Panc1 (cell line): ENCODE measurements at regions not wholly inside any gene's neighbourhood (a gene's known extent, or its start where the extent isn't known, plus 50 kb on each side); places are given as distances from the start of the nearest gene placed in this dataset.

Source experiments
- ATAC-seq: fragments of 200-7000 bp; cut with Tn5 transposase; 2 replicates; pipeline ENCODE4 v1.9.1; 2020; ENCODE audit warnings: mild to moderate bottlenecking, moderate library complexity
- BruUV-seq: library from RNA; stranded (reverse); fragments of 400-500 nt; replicated peaks from 2 replicates; lab custom pipeline; 2021; lab: Mats Ljungman, UMichigan
- CTCF ChIA-PET: fragments of 300-600 bp; sonication (Branson Sonifier 250); formaldehyde crosslinking; loops from one replicate; lab custom pipeline; 2022; ENCODE audit warnings: antibody characterized with exemption; lab: Charles Lee
- POLR2A ChIA-PET: fragments of 300-600 bp; sonication (Branson Sonifier 250); formaldehyde crosslinking; loops from one replicate; lab custom pipeline; 2022; ENCODE audit warnings: antibody characterized with exemption; lab: Charles Lee
- DNase-seq: peaks from one replicate; pipeline ENCODE4 v3.0.0-alpha.2; 2010; ENCODE audit warnings: low read depth, low spot score
- H3K27ac ChIP-seq: 2 replicates; pipeline ENCODE4 v1.5.1; 2011; ENCODE audit warnings: mild to moderate bottlenecking, low read length, inconsistent platforms
- H3K27me3 ChIP-seq: fragments of 200-500 bp; sonication (Bioruptor generic); 2 replicates; pipeline ENCODE4 v1.6.0; 2014; ENCODE audit warnings: low read length, inconsistent platforms; ENCODE audit not compliant: control insufficient read depth, insufficient read depth
- H3K36me3 ChIP-seq: fragments of 200-500 bp; sonication (Bioruptor generic); 2 replicates; pipeline ENCODE4 v1.5.1; 2014; ENCODE audit warnings: inconsistent platforms, mild to moderate bottlenecking, low read length, moderate library complexity; ENCODE audit not compliant: control insufficient read depth, insufficient read depth
- H3K4me1 ChIP-seq: 2 replicates; pipeline ENCODE4 v1.5.1; 2011; ENCODE audit warnings: inconsistent platforms, mild to moderate bottlenecking, low read length, moderate library complexity; ENCODE audit not compliant: control insufficient read depth, insufficient read depth
- H3K4me3 ChIP-seq, 2 experiments: 2 replicates each; pipeline ENCODE4 v1.5.1; 2011 to 2012; ENCODE audit warnings: low read depth in 2 of 2, low read length in 2 of 2, mild to moderate bottlenecking in 2 of 2, inconsistent platforms in 1 of 2, moderate library complexity in 1 of 2
- H3K9me3 ChIP-seq: fragments of 200-500 bp; sonication (Bioruptor generic); 2 replicates; pipeline ENCODE4 v1.5.1; 2014; ENCODE audit warnings: low read depth, mild to moderate bottlenecking, inconsistent platforms, low read length, moderate library complexity; ENCODE audit not compliant: control insufficient read depth, insufficient read depth
- CTCF ChIP-seq: fragments of 450-650 bp; IDR thresholded peaks from 2 replicates; pipeline ENCODE4 v1.5.1; 2017; ENCODE audit warnings: mild to moderate bottlenecking
- POLR2AphosphoS5 ChIP-seq: IDR thresholded peaks from 2 replicates; pipeline ENCODE4 v1.6.1; 2012; ENCODE audit warnings: mild to moderate bottlenecking, low read depth, low read length, moderate library complexity
- REST ChIP-seq, 2 experiments: IDR thresholded peaks; 2 replicates each; pipeline ENCODE4 v1.6.1; 2011 to 2012; ENCODE audit warnings: low read depth in 2 of 2, control low read depth in 1 of 2, low read length in 1 of 2, mild to moderate bottlenecking in 1 of 2, moderate library complexity in 1 of 2; ENCODE audit not compliant: insufficient read depth in 1 of 2
- SIN3A ChIP-seq: IDR thresholded peaks from 2 replicates; pipeline ENCODE4 v1.6.1; 2012; ENCODE audit warnings: low read depth, mild to moderate bottlenecking, low read length, moderate library complexity, borderline replicate concordance; ENCODE audit not compliant: insufficient read depth
- TCF7L2 ChIP-seq: IDR thresholded peaks from 2 replicates; pipeline ENCODE4 v1.6.1; 2011; ENCODE audit warnings: mild to moderate bottlenecking, low read depth, low read length, inconsistent platforms
- in situ Hi-C: cut with HindIII; loops from 2 replicates; pipeline ENCODE4 v1.10.0; 2016; ENCODE audit warnings: low sequenced_read_pairs, low pct_unique_long_range_greater_than_20kb
- intact Hi-C: fragments of 100-400 bp; cut with micrococcal nuclease; formaldehyde crosslinking; loops from one replicate; pipeline ENCODE4 v1.10.0; 2022; ENCODE audit not compliant: unreplicated experiment

GRCh38 chr5:56737951-56738606 is 77.3 kb upstream of the MAP3K1 start:
- Histone ChIP-seq H3K9me3 (no peaks in the 10 kb centered on the region), H3K27ac (no peak overlapping the region), H3K27me3 (no peaks in the 10 kb centered on the region), H3K4me3 (no peak overlapping the region), H3K4me1 (no peaks in the 10 kb centered on the region), H3K36me3 (no peaks in the 10 kb centered on the region)
- ChIA-PET POLR2A (no interaction called here), CTCF (no interaction called here)
- no TSS peak for BruUV-seq
- ATAC-seq, result no peak
- no peak for TF ChIP-seq TCF7L2
- no peak for TF ChIP-seq CTCF
- TF ChIP-seq REST (IDR thresholded peaks at IDR 0.05; ENCODE audit: insufficient read depth in 1 of 2, low read depth in 2 of 2, low read length in 1 of 2), result no peak
- TF ChIP-seq POLR2AphosphoS5, result no peak
- TF ChIP-seq SIN3A, result no peak
- DNase-seq, result no peak
- in situ Hi-C loops, result no loop called here
- intact Hi-C loops, result no loop called here

GRCh38 chr5:56737002-56737621 is 78.2 kb upstream of the MAP3K1 start:
- ATAC-seq, result no peak
- H3K4me3 ChIP-seq, result no peak overlapping the region
- no peak for DNase-seq
- no TSS peak for BruUV-seq
- H3K4me1 ChIP-seq, result no peaks in the 10 kb centered on the region
- in situ Hi-C loops (no loop called here), intact Hi-C loops (no loop called here)
- no peaks in the 10 kb centered on the region for H3K36me3 ChIP-seq
- CTCF ChIA-PET, result no interaction called here
- no peaks in the 10 kb centered on the region for H3K9me3 ChIP-seq
- no peak overlapping the region for H3K27ac ChIP-seq
- POLR2A ChIA-PET, result interaction anchor here (0.7 kb wide), 1 partner anchor 78 kb away, joined by 4 read pairs; the partner anchor contains the start of gene MAP3K1
- no peak for TF ChIP-seq REST (IDR thresholded peaks at IDR 0.05; ENCODE audit: insufficient read depth in 1 of 2, low read depth in 2 of 2, low read length in 1 of 2)
- TF ChIP-seq POLR2AphosphoS5, result no peak
- no peak for TF ChIP-seq CTCF
- no peak for TF ChIP-seq TCF7L2
- no peak for TF ChIP-seq SIN3A
- H3K27me3 ChIP-seq, result no peaks in the 10 kb centered on the region
